ENCODE measurements at regions not wholly inside any gene's neighbourhood (a gene's known extent, or its start where the extent isn't known, plus 50 kb on each side); places are given as distances from the start of the nearest gene placed in this dataset.

GRCh38 chr4:174045381-174045780 lies 238.1 kb downstream of the FBXO8 start:
- DNase-seq (no peak), ATAC-seq (ENCODE audit: low FRiP score in 2 of 2) (no peak)
- WGBS, 2 donors = 90 to 96% methylated on average over 1 of the region's 1 CpG
- no peaks in the 10 kb centered on the region for H3K9me3 ChIP-seq
- H3K27ac ChIP-seq = no peak overlapping the region
- no peak overlapping the region for H3K4me3 ChIP-seq
- H3K27me3 ChIP-seq = no peaks in the 10 kb centered on the region
- TF ChIP-seq EP300 (IDR thresholded peaks at IDR 0.05) (no peak), POLR2AphosphoS5 (IDR thresholded peaks at IDR 0.05) (no peak), POLR2A (IDR thresholded peaks at IDR 0.05) (no peak), CTCF (IDR thresholded peaks at IDR 0.05) (no peak)
- H3K4me1 ChIP-seq = no peaks in the 10 kb centered on the region
- no peaks in the 10 kb centered on the region for H3K36me3 ChIP-seq

- no peaks in the 10 kb centered on the region for H3K9me3 ChIP-seq
- H3K27me3 ChIP-seq = no peaks in the 10 kb centered on the region
- no peaks in the 10 kb centered on the region for H3K4me1 ChIP-seq
- no peak for ATAC-seq (ENCODE audit: low FRiP score in 2 of 2)
- no peak for DNase-seq
- H3K36me3 ChIP-seq = no peaks in the 10 kb centered on the region
- TF ChIP-seq POLR2AphosphoS5 (IDR thresholded peaks at IDR 0.05) = no peak
- TF ChIP-seq POLR2A (IDR thresholded peaks at IDR 0.05) = no peak
- TF ChIP-seq EP300 (IDR thresholded peaks at IDR 0.05) = no peak
- no peak for TF ChIP-seq CTCF (IDR thresholded peaks at IDR 0.05)
- H3K27ac ChIP-seq = no peak overlapping the region
- 45 to 46% methylated on average over 9 of the region's 9 CpGs for WGBS, 2 donors
- no peak overlapping the region for H3K4me3 ChIP-seq
Observed at GRCh38 chr4:174041555-174042105, 241.8 kb downstream of the FBXO8 start.

DNA sequence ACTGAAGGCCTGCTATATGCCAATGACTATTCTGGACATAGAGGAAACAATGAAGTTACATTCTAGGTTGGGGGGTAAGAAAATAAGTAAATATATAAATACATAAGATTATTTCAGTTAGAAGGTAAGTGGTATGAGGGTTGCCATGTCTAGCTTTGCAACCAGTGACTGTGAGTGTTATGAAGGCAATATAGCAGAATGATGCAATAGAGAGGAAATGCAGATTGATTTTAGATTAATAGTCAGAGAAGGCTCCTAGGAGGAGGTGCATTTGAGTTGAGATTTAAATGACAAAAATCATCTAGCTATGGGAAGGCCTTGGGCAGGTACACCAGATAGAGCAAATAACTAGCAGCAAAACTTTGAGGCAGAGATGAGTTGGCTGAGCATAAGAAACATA lies 243.2 kb downstream of the FBXO8 start:
- TF ChIP-seq CTCF (IDR thresholded peaks at IDR 0.05) (no peak), POLR2AphosphoS5 (IDR thresholded peaks at IDR 0.05) (no peak), EP300 (IDR thresholded peaks at IDR 0.05) (no peak)
- Histone ChIP-seq H3K4me1 (no peaks in the 10 kb centered on the region), H3K36me3 (no peaks in the 10 kb centered on the region), H3K27me3 (no peaks in the 10 kb centered on the region), H3K9me3 (no peaks in the 10 kb centered on the region), H3K4me3 (no peak overlapping the region), H3K27ac (no peak overlapping the region)
- DNase-seq (no peak), ATAC-seq (ENCODE audit: low FRiP score in 2 of 2) (no peak)

GRCh38 chr4:174038481-174038880 lies 245.0 kb downstream of the FBXO8 start:
- Histone ChIP-seq H3K36me3 (no peaks in the 10 kb centered on the region), H3K27me3 (no peaks in the 10 kb centered on the region), H3K4me3 (no peak overlapping the region), H3K27ac (no peak overlapping the region), H3K4me1 (no peaks in the 10 kb centered on the region), H3K9me3 (no peaks in the 10 kb centered on the region)
- no peak for DNase-seq
- TF ChIP-seq CTCF (IDR thresholded peaks at IDR 0.05) = no peak
- no peak for TF ChIP-seq POLR2A (IDR thresholded peaks at IDR 0.05)
- TF ChIP-seq POLR2AphosphoS5 (IDR thresholded peaks at IDR 0.05) = no peak
- no peak for TF ChIP-seq EP300 (IDR thresholded peaks at IDR 0.05)
- ATAC-seq (ENCODE audit: low FRiP score in 2 of 2) = no peak
- WGBS, 2 donors = 64 to 74% methylated on average over 5 of the region's 5 CpGs

GRCh38 chr4:174037631-174038030 lies 245.8 kb downstream of the FBXO8 start:
- ATAC-seq (ENCODE audit: low FRiP score in 2 of 2) (no peak), DNase-seq (no peak)
- H3K36me3 ChIP-seq = no peaks in the 10 kb centered on the region
- H3K4me3 ChIP-seq = no peak overlapping the region
- no peak overlapping the region for H3K27ac ChIP-seq
- TF ChIP-seq EP300 (IDR thresholded peaks at IDR 0.05) (no peak), POLR2A (IDR thresholded peaks at IDR 0.05) (no peak), POLR2AphosphoS5 (IDR thresholded peaks at IDR 0.05) (no peak)
- 65 to 73% methylated on average over 3 of the region's 3 CpGs for WGBS, 2 donors
- H3K4me1 ChIP-seq = no peaks in the 10 kb centered on the region
- H3K9me3 ChIP-seq = no peaks in the 10 kb centered on the region
- H3K27me3 ChIP-seq = no peaks in the 10 kb centered on the region
